IPS-20b (cell line): ENCODE measurements at regions not wholly inside any gene's neighbourhood (a gene's known extent, or its start where the extent isn't known, plus 50 kb on each side); places are given as distances from the start of the nearest gene placed in this dataset.

Experiments used
- H3K27ac ChIP-seq: one replicate; pipeline ENCODE4 v1.5.1; 2013; ENCODE audit warnings: low read length
- H3K27me3 ChIP-seq: 2 replicates; pipeline ENCODE4 v1.6.1; 2013; ENCODE audit warnings: mild to moderate bottlenecking, low read length, inconsistent platforms; ENCODE audit not compliant: insufficient read depth
- H3K36me3 ChIP-seq: 2 replicates; pipeline ENCODE4 v1.6.1; 2013; ENCODE audit warnings: low read depth, mild to moderate bottlenecking, inconsistent platforms, low read length, moderate library complexity; ENCODE audit not compliant: insufficient read depth
- H3K4me1 ChIP-seq: 2 replicates; pipeline ENCODE4 v1.6.1; 2013; ENCODE audit warnings: mild to moderate bottlenecking, control low read depth, inconsistent platforms, low read length, moderate library complexity; ENCODE audit not compliant: insufficient read depth
- H3K4me3 ChIP-seq: 2 replicates; pipeline ENCODE4 v1.5.1; 2013; ENCODE audit warnings: mild to moderate bottlenecking, low read length, inconsistent platforms
- H3K9ac ChIP-seq: 2 replicates; pipeline ENCODE4 v1.6.1; 2013; ENCODE audit warnings: low read depth, mild to moderate bottlenecking, inconsistent platforms, low read length, moderate library complexity
- H3K9me3 ChIP-seq: 2 replicates; pipeline ENCODE4 v1.6.1; 2013; ENCODE audit warnings: mild to moderate bottlenecking, low read depth, low read length, inconsistent platforms; ENCODE audit not compliant: insufficient read depth

DNA sequence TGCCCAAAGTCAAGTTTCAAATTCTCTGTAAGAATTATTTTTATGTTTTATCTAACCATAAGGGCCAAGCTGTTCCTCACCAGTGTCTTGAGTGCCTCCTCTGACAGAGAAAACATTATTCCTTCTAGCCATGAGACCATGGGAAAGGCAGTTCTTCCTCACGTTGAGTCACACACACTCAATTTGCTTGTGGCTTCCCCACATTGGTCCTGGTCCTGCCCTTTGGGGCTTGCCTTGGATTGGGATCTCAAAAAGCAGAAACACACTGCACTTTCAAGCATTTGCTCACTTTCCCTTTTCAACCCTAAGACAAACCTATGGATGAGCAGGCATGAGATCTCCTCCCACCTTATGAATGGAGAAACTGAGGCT, 248.3 kb upstream of the IGFBP3 start:
- H3K36me3 ChIP-seq = no peaks in the 10 kb centered on the region

DNA sequence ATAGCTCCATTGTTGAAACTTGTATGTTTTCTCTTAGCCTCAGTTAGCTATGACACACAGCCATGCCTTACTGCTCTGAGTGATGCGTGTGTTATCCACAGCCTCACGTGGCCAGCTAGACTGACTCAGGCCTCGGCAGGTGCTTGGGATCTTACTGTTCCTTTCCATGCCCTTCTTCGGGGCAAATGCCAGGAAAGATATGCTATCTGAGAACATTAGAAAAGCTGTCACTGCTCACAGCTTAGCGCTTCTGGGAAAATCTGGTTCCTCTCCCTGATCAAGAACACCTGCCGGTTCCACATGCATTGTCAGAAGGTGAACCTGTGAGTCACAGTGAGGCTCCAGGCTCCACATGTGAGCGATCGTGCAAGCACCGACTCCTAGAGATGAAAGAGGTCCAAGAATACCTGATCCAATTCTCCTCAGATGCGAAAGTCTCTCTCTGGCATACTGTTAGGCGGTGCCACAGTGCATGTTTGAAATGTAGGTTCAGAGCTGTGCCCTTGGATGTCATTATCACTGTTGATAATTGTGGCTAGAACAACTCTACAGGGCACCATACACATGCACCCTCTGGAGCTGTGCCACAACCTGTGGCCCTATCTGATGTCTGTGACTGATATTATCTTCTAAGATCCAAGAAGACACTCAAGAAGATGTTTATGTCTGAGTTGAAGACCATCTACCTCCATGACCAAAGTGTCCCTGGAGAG, 247.8 kb upstream of the IGFBP3 start:
- no peaks in the 10 kb centered on the region for H3K4me1 ChIP-seq
- H3K36me3 ChIP-seq = no peaks in the 10 kb centered on the region
- no peak overlapping the region for H3K4me3 ChIP-seq
- H3K27ac ChIP-seq = no peak overlapping the region
- no peak overlapping the region for H3K9ac ChIP-seq
- no peaks in the 10 kb centered on the region for H3K9me3 ChIP-seq
- no peaks in the 10 kb centered on the region for H3K27me3 ChIP-seq

More for the DNA sequence above, 248.3 kb upstream of the IGFBP3 start:
- Histone ChIP-seq H3K27ac (no peak overlapping the region), H3K9me3 (no peaks in the 10 kb centered on the region), H3K4me3 (no peak overlapping the region), H3K9ac (no peak overlapping the region), H3K27me3 (no peaks in the 10 kb centered on the region), H3K4me1 (no peaks in the 10 kb centered on the region)

DNA sequence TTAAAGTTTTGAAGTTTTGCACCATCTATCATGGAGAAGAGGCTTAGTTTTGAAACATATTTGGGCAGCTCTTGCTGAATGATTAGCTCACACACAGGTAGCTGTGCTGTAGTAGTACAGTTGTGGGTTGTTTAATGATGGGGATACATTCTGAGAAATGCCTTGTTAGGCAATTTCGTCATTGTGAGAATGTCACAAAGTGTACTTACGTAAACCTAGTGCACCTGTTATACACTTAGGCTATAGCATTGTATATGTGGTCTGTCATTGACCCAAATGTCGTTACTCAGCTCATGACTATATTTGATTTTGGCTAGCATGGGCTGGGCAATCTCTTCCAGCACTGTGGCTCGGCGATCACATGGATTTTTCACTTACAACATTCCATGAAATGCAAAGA, 247.2 kb upstream of the IGFBP3 start:
- H3K9me3 ChIP-seq = no peaks in the 10 kb centered on the region
- H3K27ac ChIP-seq = no peak overlapping the region
- no peaks in the 10 kb centered on the region for H3K27me3 ChIP-seq
- no peaks in the 10 kb centered on the region for H3K4me1 ChIP-seq
- H3K9ac ChIP-seq = no peak overlapping the region
- no peak overlapping the region for H3K4me3 ChIP-seq
- no peaks in the 10 kb centered on the region for H3K36me3 ChIP-seq

DNA sequence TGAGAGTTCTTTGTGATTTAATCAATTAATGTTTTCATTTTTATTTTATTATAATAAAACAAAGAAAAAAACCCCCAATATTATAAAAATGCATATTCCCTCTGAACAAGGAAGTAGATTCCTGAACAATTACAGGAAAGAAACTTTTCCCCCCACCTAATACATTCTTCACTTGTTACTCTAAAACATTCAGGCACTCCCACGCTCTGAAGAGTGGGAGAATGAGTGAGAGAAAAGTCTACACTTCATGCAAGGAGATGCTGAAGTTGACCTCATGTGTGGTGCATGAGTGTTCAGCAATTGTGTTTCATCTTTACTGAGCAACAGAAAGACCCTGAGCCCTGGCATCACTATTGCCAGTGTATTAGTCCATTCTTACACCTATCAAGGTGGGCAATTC, 244.2 kb upstream of the IGFBP3 start:
- no peak overlapping the region for H3K27ac ChIP-seq
- H3K4me3 ChIP-seq = no peak overlapping the region
- H3K27me3 ChIP-seq = no peaks in the 10 kb centered on the region
- H3K9me3 ChIP-seq = no peaks in the 10 kb centered on the region
- H3K9ac ChIP-seq = no peak overlapping the region
- no peaks in the 10 kb centered on the region for H3K36me3 ChIP-seq
- no peaks in the 10 kb centered on the region for H3K4me1 ChIP-seq

DNA sequence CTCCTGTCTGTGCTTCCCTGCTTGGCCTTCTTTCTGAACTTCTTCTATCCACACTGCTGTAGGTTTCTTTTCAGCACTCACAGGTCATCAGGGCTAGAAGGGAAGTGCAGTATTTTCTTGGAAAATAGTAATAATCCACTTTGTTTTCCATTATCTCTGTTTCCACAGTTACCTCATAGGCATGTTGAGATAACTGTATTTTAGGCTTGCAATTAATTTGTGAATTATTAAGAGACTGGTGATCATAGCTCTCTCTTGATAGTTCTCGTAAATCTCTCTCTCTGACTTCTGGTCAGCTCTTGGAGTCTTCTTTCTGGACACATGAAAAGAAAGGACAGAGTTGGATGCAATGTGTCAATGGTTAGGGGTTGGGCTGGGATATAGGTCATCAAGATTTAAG, 243.6 kb upstream of the IGFBP3 start:
- no peak overlapping the region for H3K9ac ChIP-seq
- no peaks in the 10 kb centered on the region for H3K36me3 ChIP-seq
- H3K4me3 ChIP-seq = no peak overlapping the region
- H3K27me3 ChIP-seq = no peaks in the 10 kb centered on the region
- no peaks in the 10 kb centered on the region for H3K4me1 ChIP-seq
- no peaks in the 10 kb centered on the region for H3K9me3 ChIP-seq
- H3K27ac ChIP-seq = no peak overlapping the region

DNA sequence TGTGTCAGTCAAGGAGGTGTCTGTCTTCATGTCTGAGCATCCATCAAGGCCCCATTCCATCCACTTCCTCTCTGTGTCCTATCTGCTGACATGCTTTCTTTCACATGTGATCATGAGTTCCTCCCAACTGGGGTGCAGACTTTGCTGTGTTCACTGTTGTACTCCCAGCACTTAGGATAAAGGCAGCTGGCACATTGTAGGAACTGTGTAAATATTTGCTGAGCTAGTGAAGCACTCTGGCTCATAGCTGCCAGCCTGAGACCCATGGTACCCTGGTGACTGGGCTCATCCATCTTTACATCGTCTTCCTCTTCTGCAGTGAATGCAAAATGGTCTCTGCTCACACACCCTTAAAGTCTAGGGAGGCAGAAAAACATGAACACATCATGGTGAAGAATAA, 242.2 kb upstream of the IGFBP3 start:
- Histone ChIP-seq H3K36me3 (no peaks in the 10 kb centered on the region), H3K27ac (no peak overlapping the region), H3K27me3 (no peaks in the 10 kb centered on the region), H3K4me3 (no peak overlapping the region), H3K9me3 (no peaks in the 10 kb centered on the region), H3K9ac (no peak overlapping the region), H3K4me1 (no peaks in the 10 kb centered on the region; the same call in 1 of the 2 replicates)

DNA sequence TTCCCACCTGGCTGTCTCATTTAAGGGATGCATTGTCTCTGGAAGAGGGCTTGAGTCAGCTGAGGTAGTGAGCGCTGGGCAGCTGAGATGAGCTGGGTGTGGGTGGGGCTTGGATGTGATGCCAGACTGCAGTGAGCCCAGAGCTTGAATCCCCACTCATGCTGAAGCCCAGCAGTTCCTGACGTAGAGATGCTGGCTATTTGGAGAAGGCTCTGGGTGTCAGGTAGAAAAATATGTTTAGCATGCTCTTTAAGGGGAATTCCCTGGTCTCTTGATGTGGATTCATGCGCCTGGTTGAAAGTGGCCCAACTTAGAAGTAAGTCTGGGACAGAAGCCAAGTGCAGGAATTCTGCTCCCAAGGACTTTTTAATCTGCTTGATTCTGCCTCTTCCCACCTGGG, 241.5 kb upstream of the IGFBP3 start:
- H3K9ac ChIP-seq = no peak overlapping the region
- no peaks in the 10 kb centered on the region for H3K27me3 ChIP-seq
- no peaks in the 10 kb centered on the region for H3K9me3 ChIP-seq
- H3K4me1 ChIP-seq = no peaks in the 10 kb centered on the region; the same call in 1 of the 2 replicates
- H3K4me3 ChIP-seq = no peak overlapping the region
- no peaks in the 10 kb centered on the region for H3K36me3 ChIP-seq
- H3K27ac ChIP-seq = no peak overlapping the region

- H3K27me3 ChIP-seq = no peaks in the 10 kb centered on the region
- no peak overlapping the region for H3K27ac ChIP-seq
Observed at GRCh38 chr7:46160861-46161260, 239.8 kb upstream of the IGFBP3 start.

GRCh38 chr7:46157931-46158330, 236.9 kb upstream of the IGFBP3 start:
- H3K27ac ChIP-seq = no peak overlapping the region
- no peaks in the 10 kb centered on the region; the same call in 1 of the 2 replicates for H3K4me1 ChIP-seq
- no peak overlapping the region for H3K4me3 ChIP-seq
- no peaks in the 10 kb centered on the region for H3K36me3 ChIP-seq
- H3K9ac ChIP-seq = no peak overlapping the region
- H3K9me3 ChIP-seq = no peaks in the 10 kb centered on the region
- H3K27me3 ChIP-seq = no peaks in the 10 kb centered on the region

More at GRCh38 chr7:46160861-46161260, 239.8 kb upstream of the IGFBP3 start:
- Histone ChIP-seq H3K4me3 (no peak overlapping the region), H3K4me1 (no peaks in the 10 kb centered on the region; the same call in 1 of the 2 replicates), H3K36me3 (no peaks in the 10 kb centered on the region), H3K9ac (no peak overlapping the region), H3K9me3 (no peaks in the 10 kb centered on the region)

- Histone ChIP-seq H3K27me3 (no peaks in the 10 kb centered on the region), H3K36me3 (no peaks in the 10 kb centered on the region), H3K27ac (no peak overlapping the region), H3K4me3 (no peak overlapping the region), H3K9me3 (no peaks in the 10 kb centered on the region), H3K4me1 (no peaks in the 10 kb centered on the region; the same call in 1 of the 2 replicates), H3K9ac (no peak overlapping the region)
Observed at GRCh38 chr7:46157404-46157803, 236.3 kb upstream of the IGFBP3 start.

DNA sequence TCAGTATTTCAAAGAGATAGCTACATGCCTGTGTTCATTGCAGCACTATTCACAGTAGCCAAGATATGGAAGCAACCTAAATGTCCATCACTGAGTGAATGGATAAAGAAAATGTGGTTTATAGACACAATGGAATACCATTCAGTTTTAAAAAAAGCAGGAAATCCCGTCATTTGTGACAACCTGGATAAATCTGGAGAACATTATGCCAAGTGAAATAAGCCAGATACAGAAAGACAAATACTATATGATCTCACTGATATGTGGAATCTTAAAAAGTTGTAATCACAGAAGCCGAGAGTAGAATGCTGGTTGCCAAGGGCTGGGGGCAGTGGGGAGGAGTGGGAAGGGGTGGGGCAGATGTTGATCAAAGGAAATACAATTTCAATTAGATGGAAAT, 235.8 kb upstream of the IGFBP3 start:
- H3K9ac ChIP-seq = no peak overlapping the region
- no peak overlapping the region for H3K4me3 ChIP-seq
- H3K4me1 ChIP-seq = no peaks in the 10 kb centered on the region; the same call in 1 of the 2 replicates
- no peak overlapping the region for H3K27ac ChIP-seq
- H3K9me3 ChIP-seq = no peaks in the 10 kb centered on the region
- no peaks in the 10 kb centered on the region for H3K36me3 ChIP-seq
- H3K27me3 ChIP-seq = no peaks in the 10 kb centered on the region

- no peak overlapping the region for H3K9ac ChIP-seq
- H3K4me1 ChIP-seq = no peaks in the 10 kb centered on the region; the same call in 1 of the 2 replicates
- H3K4me3 ChIP-seq = no peak overlapping the region
- H3K36me3 ChIP-seq = no peaks in the 10 kb centered on the region
- no peak overlapping the region for H3K27ac ChIP-seq
- H3K9me3 ChIP-seq = no peaks in the 10 kb centered on the region
- no peaks in the 10 kb centered on the region for H3K27me3 ChIP-seq
Observed at GRCh38 chr7:46156086-46156485, 235.0 kb upstream of the IGFBP3 start.
